Stimulated activated CD8-positive, alpha-beta memory T cell treated with anti-CD3 and anti-CD28 coated beads, Interleukin-7, amount 100 ng/mL, for 1 hour (primary cell): ENCODE measurements at regions not wholly inside any gene's neighbourhood (a gene's known extent, or its start where the extent isn't known, plus 50 kb on each side); places are given as distances from the start of the nearest gene placed in this dataset.

Source experiments
- DNase-seq, 2 donors: peaks; one replicate each; pipeline ENCODE4 v3.0.0-alpha.2; 2020; ENCODE audit warnings: low read depth in 2 of 2

DNA sequence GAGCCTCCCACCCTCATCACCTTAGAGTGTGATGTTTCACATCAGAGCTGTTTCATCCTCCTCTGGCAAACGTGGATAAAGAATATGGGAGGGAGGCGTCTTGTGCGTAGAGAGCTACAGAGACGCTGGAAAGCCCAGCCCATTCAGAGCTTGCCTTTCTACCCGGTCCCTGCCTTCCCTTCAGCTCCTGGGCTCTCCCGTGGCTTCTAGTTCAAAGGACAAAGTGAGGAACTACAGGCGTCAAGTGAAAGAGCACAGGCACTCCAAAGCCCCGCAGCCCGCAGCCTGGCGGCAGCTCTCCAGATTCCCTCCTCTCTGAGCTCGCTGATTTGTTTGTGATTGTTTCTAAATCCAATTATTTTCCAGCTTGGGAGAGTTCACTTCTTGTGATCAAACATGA is 197.1 kb upstream of the IGF1R start:
- DNase-seq, result no peak

DNA sequence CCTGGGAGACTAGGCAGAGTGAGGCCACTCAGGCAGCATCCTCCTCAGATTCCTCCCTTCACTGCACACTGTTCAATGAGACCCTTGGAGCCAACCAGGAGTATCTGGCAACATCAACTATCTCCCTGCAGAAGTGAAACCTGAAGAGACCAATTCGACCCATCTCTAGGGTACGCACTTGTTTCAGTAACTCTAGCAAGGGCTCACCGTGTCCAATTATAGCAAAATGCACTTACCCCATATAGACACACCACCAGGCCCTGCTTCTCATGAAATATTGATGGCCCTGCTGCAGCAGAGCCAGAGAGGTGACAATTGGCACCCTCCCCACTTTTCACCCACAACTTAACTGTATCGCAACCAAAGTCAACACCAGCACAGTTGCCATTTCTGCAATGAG is 196.1 kb upstream of the IGF1R start:
- DNase-seq, result no peak

DNA sequence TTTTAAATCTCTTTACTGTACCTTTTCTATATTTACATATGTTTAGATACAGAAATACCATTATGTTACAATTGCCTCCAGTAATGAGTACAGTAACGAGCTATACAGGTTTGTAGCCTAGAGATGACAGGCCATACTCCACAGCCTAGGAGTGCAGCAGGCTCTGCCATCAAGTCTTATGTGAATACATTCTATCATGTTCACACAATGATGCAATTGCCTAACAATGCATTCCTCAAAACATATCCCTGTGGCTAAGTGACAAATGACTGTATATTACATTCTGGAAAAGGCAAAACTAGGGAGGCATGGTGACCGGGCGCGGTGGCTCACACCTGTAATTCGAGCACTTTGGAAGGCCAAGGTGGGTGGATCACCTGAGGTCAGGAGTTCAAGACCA is 192.4 kb upstream of the IGF1R start:
- DNase-seq, result no peak

DNA sequence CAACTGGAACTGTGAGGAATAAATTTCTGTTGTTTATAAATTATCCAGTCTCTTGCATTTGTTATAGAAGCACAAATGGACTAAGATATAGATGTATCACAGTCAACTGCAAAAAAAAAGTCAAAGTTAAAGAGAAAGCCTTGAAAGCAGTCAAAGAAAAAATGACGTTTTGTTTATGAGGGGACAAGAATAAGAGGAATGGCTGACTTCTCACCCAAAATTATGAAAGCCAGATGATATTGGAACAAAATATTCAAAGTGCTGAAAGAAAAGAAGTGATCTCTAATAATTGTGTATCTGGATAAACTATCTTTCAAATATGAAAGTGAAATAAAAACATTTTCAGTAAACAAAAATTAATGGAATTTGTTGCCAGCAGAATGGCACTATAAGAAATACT is 171.8 kb upstream of the IGF1R start:
- no peak for DNase-seq

DNA sequence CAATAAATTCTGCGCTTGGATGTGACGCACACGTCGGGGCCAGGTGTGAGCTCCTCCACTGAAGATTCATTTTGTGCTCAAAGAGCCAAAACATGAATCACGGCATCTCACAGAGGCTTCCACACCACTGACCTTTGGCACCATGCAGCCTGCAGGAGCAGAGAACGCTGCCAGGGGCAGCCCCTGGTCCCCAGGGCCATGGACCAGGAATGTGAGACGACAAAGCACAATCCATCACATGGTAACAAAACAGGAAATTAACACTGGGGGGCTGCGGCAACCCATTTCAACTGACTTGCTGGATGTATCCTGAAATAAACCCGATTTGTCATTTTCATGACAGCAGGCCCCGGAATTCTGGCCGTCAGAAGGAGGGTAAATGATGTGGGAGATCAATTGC is 167.5 kb upstream of the IGF1R start:
- DNase-seq, result no peak

DNA sequence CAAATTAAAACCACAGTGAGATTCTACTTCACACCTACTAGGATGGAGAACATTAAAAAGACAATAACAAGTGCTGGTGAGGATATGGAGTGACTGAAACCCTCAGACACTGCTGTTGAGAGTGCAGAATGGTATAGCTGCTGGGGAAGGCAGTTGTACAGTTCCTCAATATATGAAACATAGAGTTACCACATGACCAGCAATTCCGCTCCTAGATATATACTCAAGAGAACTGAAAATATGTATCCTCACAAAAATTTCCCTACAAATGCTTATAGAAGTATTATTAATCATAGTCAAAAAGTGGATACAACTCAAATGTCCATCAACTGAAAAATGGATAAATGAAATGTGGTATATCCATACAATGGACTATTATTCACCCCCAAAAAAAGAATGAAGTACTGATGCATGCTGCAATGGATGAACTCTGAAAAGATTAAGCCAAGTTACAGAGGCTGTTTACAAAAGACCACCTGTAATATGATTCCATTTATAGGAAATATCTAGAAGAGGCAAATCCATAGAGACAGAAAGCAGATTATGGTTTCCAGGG is 164.7 kb upstream of the IGF1R start:
- no peak for DNase-seq

DNA sequence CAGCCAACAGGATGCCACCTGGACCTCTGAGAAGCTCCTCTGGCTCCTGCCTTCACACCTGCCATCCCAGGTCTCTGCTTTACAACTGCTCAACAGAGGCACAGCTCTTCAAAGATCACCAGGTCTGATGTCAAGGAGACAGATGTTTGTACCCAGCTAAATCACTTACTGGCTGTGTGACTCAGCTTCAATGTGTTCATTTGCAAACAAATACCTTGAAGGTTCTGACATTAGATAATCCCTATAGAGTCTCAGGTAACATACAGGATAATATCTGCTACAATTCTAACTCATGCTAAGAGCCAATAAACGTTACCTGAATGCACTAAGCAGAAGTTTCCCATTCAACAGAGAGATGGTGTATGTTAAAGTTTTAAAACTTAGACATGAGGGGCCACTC is 163.4 kb upstream of the IGF1R start:
- DNase-seq, result no peak

DNA sequence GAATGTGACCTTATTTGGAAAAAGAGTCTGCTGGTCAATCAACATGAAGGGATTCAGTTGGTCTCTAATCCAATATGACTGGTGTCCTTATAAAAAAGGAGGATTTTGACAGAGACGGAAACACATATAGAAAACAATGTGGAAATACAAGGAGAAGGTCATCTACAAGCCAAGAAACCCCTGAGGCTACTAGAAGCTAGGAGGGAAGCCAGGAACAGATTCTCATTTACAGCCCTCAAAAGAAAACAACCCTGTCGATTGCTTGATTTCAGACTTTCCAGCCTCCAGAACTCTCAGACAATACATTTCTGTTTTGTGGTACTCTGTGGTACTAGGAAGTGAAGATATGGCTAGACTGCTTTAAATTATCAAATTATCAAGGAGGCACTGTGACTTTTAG is 162.9 kb upstream of the IGF1R start:
- no peak for DNase-seq

DNA sequence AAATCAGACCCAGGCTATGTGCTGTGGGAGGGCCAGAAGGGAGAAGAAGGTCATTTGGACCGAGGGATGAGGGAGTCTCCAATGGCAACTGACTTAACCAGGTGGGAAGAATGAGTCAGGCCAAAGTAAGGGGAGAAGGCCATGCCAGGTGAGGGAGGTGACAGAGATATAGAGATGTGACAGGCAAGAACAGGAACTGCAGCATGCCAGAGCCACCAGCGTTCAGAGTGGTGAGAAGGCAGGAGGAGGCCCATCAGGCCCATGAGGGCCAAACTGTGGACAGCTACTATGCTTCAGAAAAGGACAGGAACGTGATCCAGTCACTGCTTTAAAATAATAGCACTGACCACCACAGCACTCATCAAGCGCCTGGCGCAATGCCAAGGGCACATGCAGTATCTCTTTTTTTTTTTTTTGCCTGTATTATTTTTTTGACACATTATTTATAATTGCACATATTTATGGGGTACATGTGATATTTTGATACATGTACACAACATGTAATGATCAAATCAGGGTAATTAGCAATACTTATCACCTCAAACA is 154.3 kb upstream of the IGF1R start:
- no peak for DNase-seq

DNA sequence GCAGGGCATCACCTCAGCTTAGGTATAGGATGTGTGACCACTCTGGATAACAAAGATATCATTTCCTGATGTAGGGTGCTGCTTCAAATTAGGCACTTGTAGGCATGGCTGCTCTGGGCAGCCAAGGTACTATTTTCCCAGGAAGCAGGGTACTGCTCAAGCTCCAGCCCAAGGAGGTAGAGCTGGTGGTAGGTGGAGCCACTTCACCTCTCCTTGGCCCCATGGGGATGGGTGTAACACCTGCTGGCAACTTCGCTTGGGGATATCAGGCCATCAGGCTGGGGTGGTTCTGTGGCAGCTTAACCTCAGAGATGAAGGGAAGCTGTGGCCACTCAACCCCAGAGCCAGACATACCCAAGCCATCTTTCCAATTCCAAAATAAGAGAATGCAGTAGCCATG is 147.1 kb upstream of the IGF1R start:
- DNase-seq, result no peak

DNA sequence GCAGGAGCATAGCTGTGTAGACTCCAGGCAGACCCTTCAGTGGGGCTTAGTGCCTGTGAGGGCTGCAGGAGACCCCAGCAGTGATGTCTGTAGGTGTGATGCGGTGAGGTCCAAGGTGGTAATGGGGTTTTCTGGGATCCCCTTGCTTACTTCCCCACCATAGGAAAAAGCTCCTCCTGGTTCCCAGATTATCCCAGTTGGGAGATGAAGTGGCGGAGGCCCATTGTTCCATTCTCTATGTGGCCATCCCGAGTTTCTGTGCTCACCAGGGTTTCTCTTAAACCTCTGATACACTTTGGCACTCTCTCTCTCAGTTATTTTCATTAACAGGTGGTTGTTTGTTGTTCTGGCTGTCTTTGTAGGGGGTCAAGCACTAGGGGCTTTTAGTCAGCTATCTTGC is 146.7 kb upstream of the IGF1R start:
- no peak for DNase-seq

DNA sequence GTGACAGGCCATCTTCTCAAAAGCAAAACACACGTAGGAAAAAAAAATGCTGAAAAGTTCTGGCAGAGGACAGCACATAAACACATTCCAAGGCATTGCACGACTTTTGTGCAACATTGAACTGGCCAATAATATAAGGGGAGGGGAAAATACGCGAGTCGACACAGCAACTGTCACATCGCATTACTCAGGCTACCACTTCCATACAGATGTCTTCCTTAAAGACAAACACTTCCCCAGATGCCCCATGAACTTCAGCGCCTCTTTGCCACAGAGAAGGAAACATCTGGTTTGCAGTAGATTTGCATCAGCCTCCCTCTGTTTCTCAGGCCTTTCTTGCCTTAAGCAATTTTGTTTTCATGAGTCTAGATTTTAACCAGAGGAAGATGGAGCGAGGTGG is 144.4 kb upstream of the IGF1R start:
- DNase-seq, result no peak

DNA sequence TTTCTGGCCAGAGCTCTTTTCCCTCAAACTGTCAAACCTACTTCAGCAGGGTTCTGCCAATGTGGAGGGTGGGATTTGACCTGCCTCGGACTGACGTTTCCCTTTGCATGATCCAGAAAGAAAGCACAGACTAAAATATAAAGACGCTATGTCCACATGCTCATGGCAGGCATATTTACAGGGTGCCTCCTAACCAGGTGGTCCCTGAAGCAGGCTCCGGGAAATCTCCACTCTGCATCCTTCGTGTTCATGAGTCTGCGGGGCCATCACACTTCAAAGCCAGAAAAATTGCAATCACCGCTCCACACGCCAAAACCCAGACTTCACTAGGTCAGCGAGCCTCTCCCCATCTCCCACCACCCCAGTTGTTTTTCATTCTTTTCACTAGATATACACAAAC is 143.3 kb upstream of the IGF1R start:
- no peak for DNase-seq

DNA sequence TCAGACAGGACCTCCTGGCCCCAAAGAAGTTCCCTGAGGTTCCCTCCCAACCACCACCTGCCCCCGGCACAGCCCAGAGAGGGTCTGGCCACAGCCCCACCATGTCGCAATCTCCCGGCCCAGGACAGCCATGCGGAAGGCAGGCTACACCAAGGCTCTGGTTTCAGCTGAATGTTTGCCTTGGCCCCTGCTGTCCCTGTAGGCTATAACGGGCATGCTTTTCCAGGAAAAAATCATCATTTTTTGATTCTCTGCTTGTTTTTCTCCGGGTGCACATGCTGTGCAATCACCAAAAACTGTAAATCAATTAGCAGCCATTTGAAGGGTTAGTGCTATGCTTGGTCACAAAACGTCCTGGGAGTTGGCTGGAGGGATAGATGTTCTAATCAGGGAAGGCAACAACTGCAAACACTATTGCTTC is 142.7 kb upstream of the IGF1R start:
- DNase-seq, result no peak

DNA sequence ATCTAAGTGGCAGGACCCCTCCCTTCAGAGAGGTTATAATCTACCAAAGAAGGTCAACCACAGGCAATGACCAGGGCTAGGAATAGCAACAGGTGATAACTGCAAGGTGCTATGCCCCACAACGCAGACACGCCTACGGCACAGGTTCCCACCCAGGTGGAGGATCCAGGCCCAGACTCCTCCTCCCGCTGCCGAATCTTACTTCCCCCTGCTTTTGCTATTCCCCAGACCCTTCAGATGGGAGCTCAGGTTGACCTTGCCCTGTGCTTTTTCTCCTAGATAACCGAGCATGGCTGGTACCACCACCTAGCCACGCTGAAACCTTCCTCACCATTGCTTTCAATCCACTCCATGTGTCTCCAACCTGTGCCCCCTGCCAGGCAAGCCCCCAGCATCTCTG is 142.2 kb upstream of the IGF1R start:
- no peak for DNase-seq

DNA sequence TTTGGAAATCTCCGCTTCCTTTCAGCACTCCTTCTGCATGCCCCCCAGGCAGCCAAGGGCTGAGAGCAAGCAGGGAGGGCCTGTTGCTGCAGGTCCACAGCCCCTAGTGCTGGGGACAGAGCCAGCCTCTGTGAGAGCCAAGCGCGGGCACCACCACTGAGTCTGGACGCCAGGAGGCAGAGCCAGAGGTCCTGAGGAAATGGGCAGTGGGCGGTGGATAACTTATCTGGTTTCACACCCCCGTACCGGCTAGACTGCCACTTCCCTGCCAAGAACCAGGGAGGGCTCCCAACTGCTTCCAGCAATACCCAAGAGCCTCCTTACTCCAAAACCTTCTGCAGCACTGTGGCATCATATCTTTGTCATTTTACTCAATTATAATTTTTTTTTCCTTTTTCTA is 141.6 kb upstream of the IGF1R start:
- no peak for DNase-seq

DNA sequence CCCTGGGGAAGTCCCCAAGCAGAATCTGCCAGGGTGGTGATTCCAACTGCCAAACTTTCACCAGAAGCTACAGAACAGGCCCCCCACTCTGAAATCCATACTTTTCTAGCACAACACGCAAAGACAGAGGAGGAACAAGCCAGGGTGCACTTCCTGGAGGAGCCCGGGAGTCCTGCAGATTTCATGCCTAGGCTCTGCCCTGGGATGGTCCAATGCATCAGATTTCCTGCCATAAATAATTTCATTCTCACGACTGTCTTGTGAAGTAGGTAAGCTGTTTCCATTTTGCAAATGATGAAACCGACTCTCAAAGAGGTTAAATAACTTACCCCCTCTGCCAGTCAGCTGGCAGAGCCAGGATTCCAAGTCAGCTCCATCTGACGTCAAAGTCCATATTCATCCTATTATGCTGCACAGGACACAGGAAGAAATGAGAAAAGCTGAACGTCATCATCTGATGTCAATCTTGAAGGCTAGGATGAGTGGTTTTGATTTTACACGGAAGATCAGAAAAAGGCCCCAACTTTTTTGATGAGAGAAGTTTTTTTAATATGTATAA is 134.8 kb upstream of the IGF1R start:
- DNase-seq, result no peak

DNA sequence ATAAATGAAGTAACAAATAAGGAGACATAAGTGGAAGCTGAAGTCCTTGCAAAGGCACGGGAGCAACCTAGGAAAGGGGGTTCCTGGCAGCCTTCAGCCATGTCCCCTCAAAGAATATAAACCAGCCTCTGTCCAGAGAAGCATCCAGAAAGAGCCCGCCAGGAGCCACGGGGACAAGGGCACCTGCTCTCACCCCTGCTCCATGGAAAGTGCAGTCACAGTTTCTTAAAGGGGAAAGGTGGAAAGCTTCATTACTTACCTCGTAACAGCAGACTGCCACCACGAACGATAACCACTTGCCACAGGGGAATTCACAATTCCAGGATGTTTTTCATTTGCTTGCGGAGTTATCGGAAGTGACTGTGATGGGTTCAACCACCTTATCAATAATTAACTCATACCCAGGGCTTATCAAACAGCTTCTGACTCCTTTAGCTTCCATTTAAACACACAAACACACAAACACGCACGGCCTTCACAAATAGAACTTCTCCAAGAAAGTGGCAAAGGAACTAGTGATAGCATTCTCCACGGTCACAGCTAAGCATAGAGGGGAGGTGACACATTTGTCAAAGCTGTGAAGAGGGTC is 134.2 kb upstream of the IGF1R start:
- DNase-seq, result no peak

DNA sequence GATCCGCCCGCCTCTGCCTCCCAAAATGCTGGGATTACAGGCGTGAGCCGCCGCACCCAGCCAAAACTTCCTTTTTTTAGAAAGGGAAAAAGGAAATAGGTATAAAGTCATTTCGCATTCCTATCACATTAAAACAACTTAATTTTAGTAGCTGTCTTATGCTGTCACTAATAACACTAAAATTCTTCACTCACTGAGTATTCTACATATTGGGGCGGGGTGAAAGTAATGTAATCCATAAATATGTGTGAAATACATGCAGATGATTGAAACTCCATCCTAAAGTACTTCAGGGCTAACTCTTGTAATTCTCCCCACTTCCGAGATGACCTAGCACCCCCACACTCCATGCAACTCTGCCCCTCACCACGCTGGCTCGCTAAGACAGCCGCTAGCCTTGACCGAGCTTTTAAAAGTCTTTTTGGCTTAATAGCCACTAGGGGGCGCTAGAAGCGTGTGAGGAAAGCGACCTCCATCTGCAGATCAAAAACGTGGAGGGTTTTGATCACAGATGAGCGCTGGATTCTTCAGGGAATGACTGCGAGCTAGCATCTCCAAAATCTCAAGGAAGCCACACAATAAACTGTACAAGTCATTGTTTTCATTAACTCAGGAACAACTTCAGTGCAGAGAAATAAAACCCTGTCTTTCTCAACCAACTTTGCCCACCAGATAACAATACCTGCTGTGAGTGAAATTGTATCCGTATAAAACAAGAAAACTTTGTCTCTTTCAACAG is 129.3 kb upstream of the IGF1R start:
- DNase-seq, result peak in 1 of 2 donors; percentile 8

DNA sequence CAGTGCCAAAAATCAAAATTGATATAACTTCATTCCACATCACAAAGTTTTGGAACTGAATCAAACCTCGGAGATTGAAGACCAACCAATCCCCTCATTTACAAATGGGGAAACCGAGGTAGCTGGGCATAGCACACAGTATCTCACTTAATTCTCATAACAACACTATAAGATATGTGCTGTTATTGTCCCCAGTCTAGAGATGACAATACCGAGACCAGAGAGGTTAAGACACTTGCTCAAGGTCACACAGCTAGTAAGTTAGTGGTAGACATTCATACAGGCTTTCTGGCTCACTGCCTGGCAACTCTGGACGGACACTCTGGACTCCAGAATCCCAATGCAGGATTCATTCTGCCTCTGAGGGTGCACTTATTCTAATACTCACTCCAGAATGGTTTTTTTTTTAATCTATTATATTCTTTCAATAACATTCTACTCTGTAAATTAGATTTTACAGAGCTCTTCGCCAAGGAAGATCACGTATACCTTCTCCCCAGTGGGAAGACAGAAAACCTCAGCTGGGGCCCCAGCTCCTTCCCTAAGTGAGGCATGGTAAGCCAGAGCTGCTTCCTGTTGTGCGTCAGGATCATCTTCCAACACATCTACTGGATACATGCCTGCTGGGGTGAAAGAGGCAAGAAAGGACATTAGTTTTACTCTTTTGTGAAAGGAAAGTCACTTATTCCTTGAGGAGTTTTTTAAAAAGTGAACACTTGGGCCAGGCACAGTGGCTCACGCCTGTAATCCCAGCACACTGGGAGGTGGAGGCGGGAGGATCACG is 128.4 kb upstream of the IGF1R start:
- no peak for DNase-seq

DNA sequence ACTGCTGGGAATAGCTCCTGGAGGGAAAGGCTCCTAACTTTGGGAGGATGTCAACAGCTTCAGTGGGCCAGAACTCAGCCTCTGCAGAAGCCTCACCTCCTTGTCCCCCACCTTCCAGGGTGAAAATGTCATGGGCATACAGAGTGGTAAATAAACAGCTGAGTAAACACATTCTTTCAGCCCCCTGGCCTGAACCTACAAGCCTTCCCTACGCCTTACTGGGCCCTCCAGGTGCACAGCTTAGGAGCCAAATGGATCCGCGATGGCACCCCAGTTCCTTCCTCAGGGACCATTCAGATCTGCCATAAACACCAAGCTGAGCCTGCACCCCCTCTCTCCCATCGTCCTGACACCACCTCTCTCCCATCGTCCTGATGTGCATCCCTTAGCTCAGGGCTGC is 126.2 kb upstream of the IGF1R start:
- no peak for DNase-seq
